EH (cell line): ENCODE measurements at regions not wholly inside any gene's neighbourhood (a gene's known extent, or its start where the extent isn't known, plus 50 kb on each side); places are given as distances from the start of the nearest gene placed in this dataset.
"Not testable (repeated sequence)": the region's sequence is repeated elsewhere in the genome, so short reads cannot be mapped to it uniquely, and the experiment has no call there.

ENCODE experiments used
- DNase-seq: peaks from one replicate; pipeline ENCODE4 v3.0.0-alpha.2; 2015; ENCODE audit warnings: low read depth

- DNase-seq, result peak; percentile 61
Observed at GRCh38 chr5:58357121-58357520, 102.8 kb downstream of the PLK2 start.

- no peak for DNase-seq
Observed at GRCh38 chr5:58356662-58357061, 103.2 kb downstream of the PLK2 start.

GRCh38 chr5:58354827-58355226 lies 105.1 kb downstream of the PLK2 start:
- no peak for DNase-seq

GRCh38 chr5:58353992-58354391 lies 105.9 kb downstream of the PLK2 start:
- no peak for DNase-seq

- DNase-seq, result no peak
Observed at GRCh38 chr5:58351190-58351589, 108.7 kb downstream of the PLK2 start.

GRCh38 chr5:58348996-58349728 lies 110.7 kb downstream of the PLK2 start:
- DNase-seq, result peak; percentile 56

- DNase-seq, result no peak
Observed at GRCh38 chr5:58346041-58346440, 113.8 kb downstream of the PLK2 start.

GRCh38 chr5:58341476-58341875 lies 118.4 kb downstream of the PLK2 start:
- no peak for DNase-seq

GRCh38 chr5:58335518-58335917 lies 124.4 kb downstream of the PLK2 start:
- no peak for DNase-seq

- DNase-seq, result no peak
Observed at GRCh38 chr5:58334035-58334434, 125.9 kb downstream of the PLK2 start.

GRCh38 chr5:58330781-58331180 lies 129.1 kb downstream of the PLK2 start:
- DNase-seq, result no peak

GRCh38 chr5:58327289-58327688 lies 132.6 kb downstream of the PLK2 start:
- DNase-seq, result no peak

- DNase-seq, result no peak
Observed at GRCh38 chr5:58326022-58326421, 133.9 kb downstream of the PLK2 start.

- DNase-seq, result peak; percentile 77
Observed at GRCh38 chr5:58322453-58322852, 137.4 kb downstream of the PLK2 start.

- DNase-seq, result peak; percentile 61
Observed at GRCh38 chr5:58318468-58318867, 141.4 kb downstream of the PLK2 start.

GRCh38 chr5:58317808-58318207 lies 142.1 kb downstream of the PLK2 start:
- DNase-seq, result peak; percentile 58

- DNase-seq, result no peak
Observed at GRCh38 chr5:58317009-58317408, 142.9 kb downstream of the PLK2 start.

GRCh38 chr5:58315794-58316193 lies 144.1 kb downstream of the PLK2 start:
- no peak for DNase-seq

GRCh38 chr5:58314356-58315210 lies 145.3 kb downstream of the PLK2 start:
- no peak for DNase-seq

GRCh38 chr5:58312299-58312698 lies 147.6 kb downstream of the PLK2 start:
- DNase-seq, result no peak

- no peak for DNase-seq
Observed at GRCh38 chr5:58311526-58311925, 148.4 kb downstream of the PLK2 start.

- not testable (repeated sequence) for DNase-seq
Observed at GRCh38 chr5:58308384-58308783, 151.5 kb downstream of the PLK2 start.

- DNase-seq, result no peak
Observed at GRCh38 chr5:58300346-58300895, 159.5 kb downstream of the PLK2 start.
